ENCODE measurements at regions not wholly inside any gene's neighbourhood (a gene's known extent, or its start where the extent isn't known, plus 50 kb on each side); places are given as distances from the start of the nearest gene placed in this dataset.

DNA sequence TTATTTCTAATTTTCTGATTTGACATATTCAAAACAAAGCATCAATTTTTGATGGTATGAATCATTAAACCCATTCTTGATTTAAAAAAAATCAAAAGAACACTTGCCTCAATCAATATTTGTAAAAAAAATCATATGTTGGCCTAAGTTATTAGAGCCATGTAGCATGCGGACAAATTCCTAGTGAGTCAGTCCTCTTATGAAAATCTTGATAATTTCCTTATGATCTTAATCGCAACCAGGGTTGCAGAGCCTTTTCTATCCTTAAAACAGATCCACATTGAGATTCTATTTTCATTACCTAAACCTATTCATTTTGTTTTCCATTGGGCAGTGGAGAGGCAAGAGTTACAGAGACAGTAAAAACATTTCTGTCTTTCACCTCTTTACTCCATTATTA, 203.2 kb downstream of the ARL4A start:
- intact Hi-C loops (cut with DNase I; ENCODE audit: low total_unique reads) = no loop called here
- H3K9me3 ChIP-seq = no peaks in the 10 kb centered on the region
- TF ChIP-seq POLR2AphosphoS5 (IDR thresholded peaks at IDR 0.05) = no peak
- no peaks in the 10 kb centered on the region for H3K36me3 ChIP-seq
- WGBS, 5 donors = 91 to 99% (median 93%) methylated on average over 2 of the region's 2 CpGs
- H3K27ac ChIP-seq = no peak overlapping the region
- no peaks in the 10 kb centered on the region for H3K4me1 ChIP-seq
- no peaks in the 10 kb centered on the region for H3K27me3 ChIP-seq
- H3K4me3 ChIP-seq = no peak overlapping the region
- DNase-seq = no peak

GRCh38 chr7:12893292-12893691, 205.9 kb downstream of the ARL4A start:
- Histone ChIP-seq H3K27me3 (no peaks in the 10 kb centered on the region), H3K36me3 (no peaks in the 10 kb centered on the region), H3K9me3 (no peaks in the 10 kb centered on the region), H3K27ac (no peak overlapping the region), H3K4me1 (no peaks in the 10 kb centered on the region), H3K4me3 (no peak overlapping the region)
- TF ChIP-seq CTCF (IDR thresholded peaks at IDR 0.05) = no peak
- TF ChIP-seq EP300 (IDR thresholded peaks at IDR 0.05) = no peak
- TF ChIP-seq POLR2AphosphoS5 (IDR thresholded peaks at IDR 0.05) = no peak
- TF ChIP-seq POLR2A (IDR thresholded peaks at IDR 0.05) = no peak
- intact Hi-C loops (cut with DNase I; ENCODE audit: low total_unique reads) = no loop called here
- no peak for DNase-seq
- 70 to 77% (median 76%) methylated on average over 2 of the region's 2 CpGs for WGBS, 5 donors

DNA sequence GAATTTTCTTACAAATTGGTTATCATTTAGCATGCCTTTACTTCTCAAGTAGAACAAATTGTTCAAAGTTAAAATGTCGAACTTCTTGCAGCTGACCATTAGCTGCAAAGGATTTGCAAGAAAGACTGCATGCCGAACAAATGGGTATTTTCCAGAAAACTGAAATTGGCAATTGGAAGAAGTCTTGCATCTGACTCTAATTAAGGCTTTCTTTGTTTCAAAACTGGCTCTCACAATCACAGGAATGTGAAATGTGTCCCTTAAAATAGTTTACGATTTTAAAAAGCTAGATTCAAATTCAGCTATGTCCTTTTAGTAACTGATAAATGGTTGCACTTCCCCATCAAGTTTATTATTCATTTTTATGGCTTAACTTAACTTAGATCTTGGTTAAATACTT, 207.9 kb downstream of the ARL4A start:
- Histone ChIP-seq H3K9me3 (no peaks in the 10 kb centered on the region), H3K4me3 (no peak overlapping the region), H3K4me1 (no peaks in the 10 kb centered on the region), H3K27me3 (no peaks in the 10 kb centered on the region), H3K36me3 (no peaks in the 10 kb centered on the region), H3K27ac (no peak overlapping the region)
- TF ChIP-seq CTCF (IDR thresholded peaks at IDR 0.05) (no peak), EP300 (IDR thresholded peaks at IDR 0.05) (no peak), POLR2A (IDR thresholded peaks at IDR 0.05) (no peak), POLR2AphosphoS5 (IDR thresholded peaks at IDR 0.05) (no peak)
- DNase-seq = no peak
- WGBS, 5 donors = 78 to 94% (median 88%) methylated on average over 3 of the region's 3 CpGs
- intact Hi-C loops (cut with DNase I; ENCODE audit: low total_unique reads) = no loop called here

DNA sequence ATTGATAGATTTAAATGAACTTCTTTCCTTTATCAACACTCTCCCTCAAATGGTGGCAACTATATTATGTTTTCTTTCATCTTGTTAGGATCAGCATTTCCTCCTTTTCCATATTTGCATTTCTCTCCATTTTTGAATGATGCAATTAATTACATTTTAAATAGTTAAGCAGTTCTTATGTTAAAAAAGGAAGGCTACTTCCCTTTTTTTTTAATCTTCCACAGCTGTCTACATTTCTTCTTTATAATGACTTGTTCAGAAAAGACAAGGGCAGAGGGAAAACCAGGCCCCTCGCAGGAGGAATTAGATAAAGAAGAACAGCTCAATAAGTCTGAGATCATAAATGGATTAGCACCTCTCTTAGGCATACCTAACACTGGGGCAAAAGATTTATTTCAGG, 208.9 kb downstream of the ARL4A start:
- intact Hi-C loops (cut with DNase I; ENCODE audit: low total_unique reads) = no loop called here

More for the DNA sequence above, 208.9 kb downstream of the ARL4A start:
- no peaks in the 10 kb centered on the region for H3K36me3 ChIP-seq
- TF ChIP-seq POLR2A (IDR thresholded peaks at IDR 0.05) = no peak
- no peak for TF ChIP-seq EP300 (IDR thresholded peaks at IDR 0.05)
- no peak for TF ChIP-seq POLR2AphosphoS5 (IDR thresholded peaks at IDR 0.05)
- no peak for TF ChIP-seq CTCF (IDR thresholded peaks at IDR 0.05)
- DNase-seq = no peak
- no peaks in the 10 kb centered on the region for H3K27me3 ChIP-seq
- no peak overlapping the region for H3K27ac ChIP-seq
- no peaks in the 10 kb centered on the region for H3K9me3 ChIP-seq
- no peak overlapping the region for H3K4me3 ChIP-seq
- no peaks in the 10 kb centered on the region for H3K4me1 ChIP-seq
- 34 to 55% (median 41%) methylated on average over 1 of the region's 1 CpG for WGBS, 5 donors

Measured in stomach (tissue), 8 donors.